Upper lobe of right lung (tissue), 1 donor: ENCODE measurements at regions not wholly inside any gene's neighbourhood (a gene's known extent, or its start where the extent isn't known, plus 50 kb on each side); places are given as distances from the start of the nearest gene placed in this dataset.

ENCODE experiments used
- ATAC-seq: fragments of 200-7000 bp; cut with Tn5 transposase; one replicate; pipeline ENCODE4 v1.9.1; 2020; ENCODE audit warnings: mild to moderate bottlenecking, moderate library complexity
- DNase-seq: peaks from one replicate; pipeline ENCODE4 v3.0.0-alpha.2; 2020
- H3K27ac ChIP-seq: fragments of 200-600 bp; one replicate; pipeline ENCODE4 v1.8.0; 2022
- H3K27me3 ChIP-seq: fragments of 200-600 bp; one replicate; pipeline ENCODE4 v1.8.0; 2022; ENCODE audit warnings: mild to moderate bottlenecking
- H3K36me3 ChIP-seq: fragments of 200-600 bp; one replicate; pipeline ENCODE4 v1.8.0; 2022
- H3K4me1 ChIP-seq: fragments of 200-600 bp; one replicate; pipeline ENCODE4 v1.8.0; 2022
- H3K4me3 ChIP-seq: fragments of 200-600 bp; one replicate; pipeline ENCODE4 v1.8.0; 2022; ENCODE audit warnings: mild to moderate bottlenecking
- H3K9me3 ChIP-seq: fragments of 200-600 bp; one replicate; pipeline ENCODE4 v1.8.0; 2022
- intact Hi-C: fragments of 100-400 bp; cut with DNase I; formaldehyde crosslinking; loops from one replicate; pipeline ENCODE4 v1.11.0; 2022
- TF ChIP-seq, protein P1 (sequence below): fragments of 200-600 bp; IDR thresholded peaks from one replicate; pipeline ENCODE4 v1.8.0; 2022; ENCODE audit warnings: antibody characterized with exemption
- donor health status: DM: no; HTN: yes; CAD: no; lungs with severe emphysema.

DNA sequence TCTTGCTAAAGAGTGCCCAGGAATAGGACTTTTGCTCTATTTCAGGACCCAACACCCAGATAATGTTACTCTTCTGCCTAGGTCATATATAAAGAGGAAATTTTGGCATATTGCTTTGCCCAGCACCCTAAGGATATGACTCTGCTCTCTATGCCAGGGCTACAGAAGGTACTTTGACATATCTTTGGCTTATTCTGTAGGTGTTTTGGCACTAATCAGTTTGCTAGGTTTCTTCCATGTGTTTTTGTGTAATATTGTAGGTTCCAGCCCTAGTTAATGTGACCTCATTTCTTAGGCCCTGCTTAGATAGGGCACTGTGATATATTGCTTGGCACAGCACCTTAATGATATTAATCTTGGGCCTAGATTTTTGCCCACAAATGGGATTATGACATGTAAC is 842.9 kb upstream of the TSPY4 start:
- TF ChIP-seq, protein P1, sequence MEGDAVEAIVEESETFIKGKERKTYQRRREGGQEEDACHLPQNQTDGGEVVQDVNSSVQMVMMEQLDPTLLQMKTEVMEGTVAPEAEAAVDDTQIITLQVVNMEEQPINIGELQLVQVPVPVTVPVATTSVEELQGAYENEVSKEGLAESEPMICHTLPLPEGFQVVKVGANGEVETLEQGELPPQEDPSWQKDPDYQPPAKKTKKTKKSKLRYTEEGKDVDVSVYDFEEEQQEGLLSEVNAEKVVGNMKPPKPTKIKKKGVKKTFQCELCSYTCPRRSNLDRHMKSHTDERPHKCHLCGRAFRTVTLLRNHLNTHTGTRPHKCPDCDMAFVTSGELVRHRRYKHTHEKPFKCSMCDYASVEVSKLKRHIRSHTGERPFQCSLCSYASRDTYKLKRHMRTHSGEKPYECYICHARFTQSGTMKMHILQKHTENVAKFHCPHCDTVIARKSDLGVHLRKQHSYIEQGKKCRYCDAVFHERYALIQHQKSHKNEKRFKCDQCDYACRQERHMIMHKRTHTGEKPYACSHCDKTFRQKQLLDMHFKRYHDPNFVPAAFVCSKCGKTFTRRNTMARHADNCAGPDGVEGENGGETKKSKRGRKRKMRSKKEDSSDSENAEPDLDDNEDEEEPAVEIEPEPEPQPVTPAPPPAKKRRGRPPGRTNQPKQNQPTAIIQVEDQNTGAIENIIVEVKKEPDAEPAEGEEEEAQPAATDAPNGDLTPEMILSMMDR = no peak
- no peaks in the 10 kb centered on the region for H3K27me3 ChIP-seq
- H3K4me3 ChIP-seq = no peak overlapping the region
- intact Hi-C loops = no loop called here
- H3K4me1 ChIP-seq = no peaks in the 10 kb centered on the region
- H3K36me3 ChIP-seq = no peaks in the 10 kb centered on the region
- ATAC-seq = no peak
- no peak overlapping the region for H3K27ac ChIP-seq
- no peaks in the 10 kb centered on the region for H3K9me3 ChIP-seq
- DNase-seq = no peak

- no peak for ATAC-seq
- H3K36me3 ChIP-seq = no peaks in the 10 kb centered on the region
- H3K4me3 ChIP-seq = no peak overlapping the region
- no peaks in the 10 kb centered on the region for H3K27me3 ChIP-seq
- TF ChIP-seq, protein P1 = no peak
- no peak for DNase-seq
- H3K27ac ChIP-seq = no peak overlapping the region
- intact Hi-C loops = no loop called here
- no peaks in the 10 kb centered on the region for H3K4me1 ChIP-seq
- no peaks in the 10 kb centered on the region for H3K9me3 ChIP-seq
These were observed 842.0 kb upstream of the TSPY4 start for GRCh38 chrY:8495243-8495642.

DNA sequence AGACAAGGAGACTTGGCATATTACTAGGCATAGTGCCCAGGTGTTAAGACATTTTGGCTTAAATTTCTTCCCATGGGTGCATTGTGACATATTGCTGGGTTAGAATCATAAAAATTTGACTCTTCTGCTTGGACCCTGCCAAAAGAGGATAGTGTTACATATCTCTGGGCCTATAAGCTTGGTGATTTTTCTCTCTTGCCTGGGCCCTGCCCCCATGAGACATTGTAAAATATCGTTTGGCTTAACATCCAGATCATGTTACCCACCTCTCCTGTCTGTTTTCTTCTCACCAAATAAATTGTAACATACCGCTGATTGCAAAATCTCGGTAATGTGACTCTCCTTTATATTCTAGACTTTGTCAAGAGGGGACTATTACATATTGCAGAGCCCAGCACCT is 836.4 kb upstream of the TSPY4 start:
- DNase-seq (no peak), ATAC-seq (no peak)
- Histone ChIP-seq H3K4me1 (no peaks in the 10 kb centered on the region), H3K9me3 (no peaks in the 10 kb centered on the region), H3K36me3 (no peaks in the 10 kb centered on the region), H3K27ac (no peak overlapping the region), H3K27me3 (no peaks in the 10 kb centered on the region), H3K4me3 (no peak overlapping the region)
- TF ChIP-seq, protein P1 = no peak
- intact Hi-C loops = no loop called here

GRCh38 chrY:8533468-8533867 is 803.8 kb upstream of the TSPY4 start:
- no peaks in the 10 kb centered on the region for H3K36me3 ChIP-seq
- no peaks in the 10 kb centered on the region for H3K27me3 ChIP-seq
- no peak for ATAC-seq
- no peak for DNase-seq
- H3K9me3 ChIP-seq = no peaks in the 10 kb centered on the region
- intact Hi-C loops = no loop called here
- no peaks in the 10 kb centered on the region for H3K4me1 ChIP-seq
- TF ChIP-seq, protein P1 = no peak
- no peak overlapping the region for H3K4me3 ChIP-seq
- H3K27ac ChIP-seq = no peak overlapping the region

- intact Hi-C loops = no loop called here
- no peaks in the 10 kb centered on the region for H3K27me3 ChIP-seq
- ATAC-seq = no peak
- TF ChIP-seq, protein P1 = no peak
- no peak for DNase-seq
- no peak overlapping the region for H3K27ac ChIP-seq
- H3K4me1 ChIP-seq = no peaks in the 10 kb centered on the region
- H3K4me3 ChIP-seq = no peak overlapping the region
- H3K36me3 ChIP-seq = no peaks in the 10 kb centered on the region
- no peaks in the 10 kb centered on the region for H3K9me3 ChIP-seq
These were observed 801.6 kb upstream of the TSPY4 start for GRCh38 chrY:8535704-8536103.

GRCh38 chrY:8536277-8536676 is 801.0 kb upstream of the TSPY4 start:
- DNase-seq (no peak), ATAC-seq (no peak)
- Histone ChIP-seq H3K4me1 (no peaks in the 10 kb centered on the region), H3K27me3 (no peaks in the 10 kb centered on the region), H3K36me3 (no peaks in the 10 kb centered on the region), H3K4me3 (no peak overlapping the region), H3K27ac (no peak overlapping the region), H3K9me3 (no peaks in the 10 kb centered on the region)
- intact Hi-C loops = no loop called here
- TF ChIP-seq, protein P1 = no peak
